HL-60 (cell line): ENCODE measurements at regions not wholly inside any gene's neighbourhood (a gene's known extent, or its start where the extent isn't known, plus 50 kb on each side); places are given as distances from the start of the nearest gene placed in this dataset.

Experiments
- DNase-seq, 2 experiments: peaks; one replicate each; pipeline ENCODE4 v3.0.0-alpha.2; 2010 to 2020; ENCODE audit warnings: low read depth in 1 of 2, low spot score in 1 of 2
- H3K27ac ChIP-seq: fragments of 250-450 bp; sonication (Bioruptor Pico); replicated peaks from 2 replicates; pipeline ENCODE4 v1.5.1; 2020; ENCODE audit warnings: mild to moderate bottlenecking, moderate library complexity
- H3K27me3 ChIP-seq: fragments of 250-450 bp; sonication (Bioruptor Pico); 2 replicates; pipeline ENCODE4 v1.5.1; 2021; ENCODE audit warnings: mild to moderate bottlenecking, moderate library complexity; ENCODE audit not compliant: insufficient read depth, poor library complexity, severe bottlenecking
- H3K4me3 ChIP-seq: replicated peaks from 2 replicates; pipeline ENCODE4 v1.5.1; 2011; ENCODE audit warnings: mild to moderate bottlenecking, control low read depth, low read length; ENCODE audit not compliant: insufficient read depth
- CTCF ChIP-seq: IDR thresholded peaks from one replicate; pipeline ENCODE4 v1.5.1; 2011; ENCODE audit warnings: low read length, control low read depth, inconsistent platforms; ENCODE audit not compliant: insufficient read depth
- GABPA ChIP-seq: IDR thresholded peaks from 2 replicates; pipeline ENCODE4 v1.6.1; 2012; ENCODE audit warnings: low read depth
- POLR2AphosphoS5 ChIP-seq: IDR thresholded peaks from 2 replicates; pipeline ENCODE4 v1.6.1; 2012; ENCODE audit warnings: low read depth
- REST ChIP-seq: IDR thresholded peaks from 2 replicates; pipeline ENCODE4 v1.6.1; 2012; ENCODE audit warnings: low read depth; ENCODE audit not compliant: insufficient replicate concordance
- SPI1 ChIP-seq: IDR thresholded peaks from 2 replicates; pipeline ENCODE4 v1.6.1; 2012; ENCODE audit warnings: low read depth, mild to moderate bottlenecking, borderline replicate concordance

- TF ChIP-seq CTCF (no peak), REST (no peak), GABPA (no peak), POLR2AphosphoS5 (no peak), SPI1 (no peak)
- no peak for DNase-seq
- Histone ChIP-seq H3K27ac (peak overlapping the region; percentile 74; the same call in 1 of the 2 replicates), H3K27me3 (no peaks in the 10 kb centered on the region), H3K4me3 (no peak overlapping the region)
Measured at GRCh38 chr11:62026739-62027370, 59.4 kb upstream of the FTH1 start.

DNA sequence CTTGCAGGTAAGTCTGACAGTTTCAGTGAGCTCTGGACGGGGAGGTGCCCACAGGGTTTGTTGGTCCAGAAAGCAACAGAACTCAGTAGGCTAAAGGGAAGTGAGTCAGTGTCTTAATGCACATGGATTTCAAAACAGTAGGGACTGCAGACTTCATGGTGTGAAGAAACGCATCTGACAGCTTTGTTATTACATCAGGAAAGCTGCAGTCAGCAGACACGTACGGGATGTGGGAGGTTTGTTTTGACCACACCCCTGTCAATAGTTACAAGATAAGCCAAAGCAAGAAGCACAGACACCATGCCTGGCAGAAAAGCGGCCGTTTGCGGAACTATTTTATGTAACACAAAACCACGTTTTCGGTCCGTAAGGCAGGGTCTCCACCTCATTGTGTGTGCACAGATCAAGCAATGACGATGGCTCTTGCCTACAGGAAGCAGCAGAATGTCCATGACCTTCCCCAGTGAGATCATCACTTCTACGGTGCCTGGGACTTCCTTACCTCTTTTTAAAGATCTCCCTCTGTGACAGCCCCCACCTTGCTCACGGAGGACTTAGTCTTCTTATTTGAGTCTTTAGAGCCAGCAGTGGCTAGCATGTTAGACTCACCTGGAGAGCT is 58.2 kb upstream of the FTH1 start:
- Histone ChIP-seq H3K27me3 (no peaks in the 10 kb centered on the region), H3K27ac (peak overlapping the region; percentile 81), H3K4me3 (no peak overlapping the region)
- peak; percentile 99 to 100 for DNase-seq
- peak; percentile 92 for TF ChIP-seq SPI1
- peak; percentile 74 for TF ChIP-seq GABPA
- no peak for TF ChIP-seq CTCF
- TF ChIP-seq POLR2AphosphoS5 = peak; percentile 97

DNA sequence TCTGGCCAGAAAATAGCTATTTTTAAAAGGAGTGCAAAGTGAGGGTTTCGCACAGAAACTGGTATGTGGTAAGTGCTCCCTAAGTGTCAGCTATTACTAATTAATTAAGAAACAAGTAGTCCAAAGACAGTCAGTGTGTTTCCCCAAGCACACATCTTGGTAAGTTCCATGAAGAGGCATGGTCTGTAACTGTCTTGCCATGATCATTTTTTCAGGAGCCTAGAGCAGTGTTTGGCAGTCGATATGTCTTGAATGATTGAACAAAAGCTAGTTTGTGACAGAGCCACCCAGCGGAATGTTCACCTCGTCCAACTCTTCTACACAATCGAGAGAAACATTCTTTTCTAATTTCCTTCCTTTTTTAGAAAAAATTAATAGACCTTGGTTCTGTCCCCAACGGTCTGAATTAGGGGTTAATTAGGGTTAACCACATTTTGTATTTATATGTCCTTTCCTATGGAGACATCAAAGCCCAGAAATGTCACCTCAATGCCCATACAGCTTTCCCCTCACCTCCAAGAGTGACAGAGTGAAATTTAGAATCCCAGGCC is 57.6 kb upstream of the FTH1 start:
- TF ChIP-seq REST (no peak), CTCF (no peak), GABPA (no peak), SPI1 (no peak), POLR2AphosphoS5 (no peak)
- H3K27me3 ChIP-seq = no peaks in the 10 kb centered on the region
- no peak overlapping the region for H3K4me3 ChIP-seq
- peak in 1 of 2 experiments; percentile 20 for DNase-seq
- peak overlapping the region; percentile 81 for H3K27ac ChIP-seq
